HUES48 (cell line): ENCODE measurements at regions not wholly inside any gene's neighbourhood (a gene's known extent, or its start where the extent isn't known, plus 50 kb on each side); places are given as distances from the start of the nearest gene placed in this dataset.

Experiments
- H3K27ac ChIP-seq: one replicate; pipeline ENCODE4 v1.7.0; 2013; ENCODE audit warnings: low read depth, low read length, inconsistent platforms
- H3K27me3 ChIP-seq: 2 replicates; pipeline ENCODE4 v1.6.1; 2013; ENCODE audit warnings: mild to moderate bottlenecking, low read length; ENCODE audit not compliant: control insufficient read depth, insufficient read depth
- H3K36me3 ChIP-seq: 2 replicates; pipeline ENCODE4 v1.6.1; 2013; ENCODE audit warnings: low read length; ENCODE audit not compliant: control insufficient read depth, insufficient read depth
- H3K4me1 ChIP-seq: 2 replicates; pipeline ENCODE4 v1.6.1; 2013; ENCODE audit warnings: mild to moderate bottlenecking, low read length; ENCODE audit not compliant: control insufficient read depth, insufficient read depth
- H3K4me3 ChIP-seq: 2 replicates; pipeline ENCODE4 v1.5.1; 2013; ENCODE audit warnings: mild to moderate bottlenecking, low read depth, low read length
- H3K9ac ChIP-seq: 2 replicates; pipeline ENCODE4 v1.6.1; 2013; ENCODE audit warnings: mild to moderate bottlenecking, low read depth, low read length, moderate library complexity
- H3K9me3 ChIP-seq: 2 replicates; pipeline ENCODE4 v1.6.1; 2013; ENCODE audit warnings: low read length; ENCODE audit not compliant: control insufficient read depth, insufficient read depth

- H3K4me1 ChIP-seq = no peaks in the 10 kb centered on the region
- H3K4me3 ChIP-seq = no peak overlapping the region
- H3K36me3 ChIP-seq = no peaks in the 10 kb centered on the region
- no peak overlapping the region for H3K27ac ChIP-seq
- H3K27me3 ChIP-seq = no peaks in the 10 kb centered on the region
- H3K9ac ChIP-seq = no peak overlapping the region
- no peaks in the 10 kb centered on the region for H3K9me3 ChIP-seq
Measured at GRCh38 chr12:105915997-105916759, 222.6 kb downstream of the NUAK1 start.

GRCh38 chr12:105916760-105917039 lies 222.1 kb downstream of the NUAK1 start:
- Histone ChIP-seq H3K4me3 (no peak overlapping the region), H3K4me1 (no peaks in the 10 kb centered on the region), H3K36me3 (no peaks in the 10 kb centered on the region), H3K9ac (no peak overlapping the region), H3K27me3 (no peaks in the 10 kb centered on the region), H3K27ac (no peak overlapping the region), H3K9me3 (no peaks in the 10 kb centered on the region)

GRCh38 chr12:105920161-105920684 lies 218.5 kb downstream of the NUAK1 start:
- no peak overlapping the region for H3K27ac ChIP-seq

GRCh38 chr12:105921055-105921454 lies 217.7 kb downstream of the NUAK1 start:
- no peaks in the 10 kb centered on the region for H3K4me1 ChIP-seq
- no peak overlapping the region for H3K27ac ChIP-seq
- H3K27me3 ChIP-seq = no peaks in the 10 kb centered on the region
- H3K9ac ChIP-seq = no peak overlapping the region
- H3K36me3 ChIP-seq = no peaks in the 10 kb centered on the region
- no peak overlapping the region for H3K4me3 ChIP-seq
- no peaks in the 10 kb centered on the region for H3K9me3 ChIP-seq

More at GRCh38 chr12:105920161-105920684, 218.5 kb downstream of the NUAK1 start:
- no peaks in the 10 kb centered on the region for H3K9me3 ChIP-seq
- no peaks in the 10 kb centered on the region for H3K27me3 ChIP-seq
- no peak overlapping the region for H3K4me3 ChIP-seq
- no peaks in the 10 kb centered on the region for H3K4me1 ChIP-seq
- no peak overlapping the region for H3K9ac ChIP-seq
- H3K36me3 ChIP-seq = no peaks in the 10 kb centered on the region

- no peak overlapping the region for H3K27ac ChIP-seq
- H3K4me1 ChIP-seq = no peaks in the 10 kb centered on the region
- H3K36me3 ChIP-seq = no peaks in the 10 kb centered on the region
- H3K9ac ChIP-seq = no peak overlapping the region
- H3K4me3 ChIP-seq = no peak overlapping the region
- no peaks in the 10 kb centered on the region for H3K27me3 ChIP-seq
- H3K9me3 ChIP-seq = no peaks in the 10 kb centered on the region
Measured at GRCh38 chr12:105921872-105922669, 216.7 kb downstream of the NUAK1 start.

- Histone ChIP-seq H3K27ac (no peak overlapping the region), H3K4me1 (no peaks in the 10 kb centered on the region), H3K36me3 (no peaks in the 10 kb centered on the region), H3K9ac (no peak overlapping the region), H3K4me3 (no peak overlapping the region), H3K27me3 (no peaks in the 10 kb centered on the region), H3K9me3 (no peaks in the 10 kb centered on the region)
Measured at GRCh38 chr12:105922670-105923102, 216.1 kb downstream of the NUAK1 start.

- H3K36me3 ChIP-seq = no peaks in the 10 kb centered on the region
- H3K9me3 ChIP-seq = no peaks in the 10 kb centered on the region
- H3K9ac ChIP-seq = no peak overlapping the region
- no peak overlapping the region for H3K27ac ChIP-seq
- H3K27me3 ChIP-seq = no peaks in the 10 kb centered on the region
- H3K4me1 ChIP-seq = no peaks in the 10 kb centered on the region
- no peak overlapping the region for H3K4me3 ChIP-seq
Measured at GRCh38 chr12:105924526-105925208, 214.1 kb downstream of the NUAK1 start.

GRCh38 chr12:105927564-105927963 lies 211.2 kb downstream of the NUAK1 start:
- Histone ChIP-seq H3K4me1 (peaks cover 9% of the 10 kb centered on the region), H3K27me3 (no peaks in the 10 kb centered on the region), H3K36me3 (no peaks in the 10 kb centered on the region), H3K4me3 (no peak overlapping the region), H3K9me3 (no peaks in the 10 kb centered on the region), H3K27ac (no peak overlapping the region), H3K9ac (no peak overlapping the region)

- Histone ChIP-seq H3K27ac (no peak overlapping the region), H3K27me3 (no peaks in the 10 kb centered on the region), H3K4me3 (no peak overlapping the region), H3K4me1 (peaks cover 9% of the 10 kb centered on the region), H3K36me3 (no peaks in the 10 kb centered on the region), H3K9me3 (no peaks in the 10 kb centered on the region), H3K9ac (no peak overlapping the region)
Measured at GRCh38 chr12:105928436-105928835, 210.3 kb downstream of the NUAK1 start.

GRCh38 chr12:105929192-105929591 lies 209.6 kb downstream of the NUAK1 start:
- Histone ChIP-seq H3K27me3 (no peaks in the 10 kb centered on the region), H3K36me3 (no peaks in the 10 kb centered on the region), H3K9ac (no peak overlapping the region), H3K9me3 (no peaks in the 10 kb centered on the region), H3K4me3 (no peak overlapping the region), H3K27ac (no peak overlapping the region), H3K4me1 (peaks cover 9% of the 10 kb centered on the region)
